ENCODE measurements at regions not wholly inside any gene's neighbourhood (a gene's known extent, or its start where the extent isn't known, plus 50 kb on each side); places are given as distances from the start of the nearest gene placed in this dataset.

DNA sequence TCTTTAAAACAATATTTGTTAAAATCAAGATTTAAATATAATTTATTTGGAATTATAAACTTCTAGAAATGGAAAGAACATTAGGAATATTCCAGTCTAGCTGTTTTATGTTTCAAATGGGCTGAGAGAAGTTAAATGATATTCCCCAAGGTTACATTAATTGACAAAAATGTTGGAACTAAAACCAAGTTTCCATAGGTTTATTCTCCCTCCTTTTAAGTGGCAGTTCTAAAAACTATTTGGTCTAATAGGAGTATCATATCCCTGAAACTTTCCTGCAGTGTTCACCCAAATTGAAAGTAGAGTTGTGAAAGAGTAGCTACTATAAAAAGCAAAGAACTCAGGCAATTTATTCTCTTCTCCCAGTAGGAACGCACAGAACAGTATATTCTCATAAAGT, 1185.5 kb downstream of the LRFN5 start:
- no peaks in the 10 kb centered on the region for H3K4me1 ChIP-seq (ENCODE audit: insufficient read depth)
- Mint-ChIP-seq H3K4me1 (no peaks in the 10 kb centered on the region), H3K9me3 (peaks cover 3% of the 10 kb centered on the region; the same call in 1 of the 3 replicates), H3K27me3 (ENCODE audit: insufficient read depth, low read depth, poor library complexity) (no peaks in the 10 kb centered on the region), H3K4me3 (no peak overlapping the region), H3K36me3 (ENCODE audit: low read depth) (no peaks in the 10 kb centered on the region), H3K27ac (no peak overlapping the region)
- no peak for ATAC-seq
- no peak for DNase-seq (ENCODE audit: low spot score)
- no peaks in the 10 kb centered on the region for H3K79me2 ChIP-seq (replicated peaks; ENCODE audit: insufficient read depth)
- TF ChIP-seq ETS1 (IDR thresholded peaks at IDR 0.05) = no peak
- H2AFZ ChIP-seq = no peak overlapping the region
- no peaks in the 10 kb centered on the region for H3K9me2 ChIP-seq (ENCODE audit: insufficient read depth)
- H3K27me3 ChIP-seq (ENCODE audit: insufficient read depth) = no peaks in the 10 kb centered on the region
- no peak overlapping the region for H3K4me2 ChIP-seq
- no peaks in the 10 kb centered on the region for H4K20me1 ChIP-seq (replicated peaks; ENCODE audit: insufficient read depth)
- no peak overlapping the region; the same call in 1 of the 2 replicates for H3K27ac ChIP-seq (ENCODE audit: low read depth)
- H3K4me3 ChIP-seq = no peak overlapping the region
- H3K36me3 ChIP-seq (ENCODE audit: insufficient read depth) = no peaks in the 10 kb centered on the region
- no peaks in the 10 kb centered on the region for H3F3A ChIP-seq (replicated peaks; ENCODE audit: low read depth)

- Mint-ChIP-seq H3K4me1 (no peaks in the 10 kb centered on the region), H3K27ac (no peak overlapping the region), H3K27me3 (ENCODE audit: insufficient read depth, low read depth, poor library complexity) (peaks cover 4% of the 10 kb centered on the region), H3K36me3 (ENCODE audit: low read depth) (peaks cover 14% of the 10 kb centered on the region), H3K9me3 (peaks cover 20% of the 10 kb centered on the region), H3K4me3 (no peak overlapping the region)
- Histone ChIP-seq H3K79me2 (replicated peaks; ENCODE audit: insufficient read depth) (no peaks in the 10 kb centered on the region), H3K4me3 (no peak overlapping the region), H3K4me1 (ENCODE audit: insufficient read depth) (no peaks in the 10 kb centered on the region), H3K27me3 (ENCODE audit: insufficient read depth) (no peaks in the 10 kb centered on the region), H3K4me2 (no peak overlapping the region), H3K27ac (ENCODE audit: low read depth) (no peak overlapping the region), H3F3A (replicated peaks; ENCODE audit: low read depth) (no peaks in the 10 kb centered on the region), H2AFZ (no peak overlapping the region), H3K36me3 (ENCODE audit: insufficient read depth) (peaks cover 5% of the 10 kb centered on the region), H4K20me1 (replicated peaks; ENCODE audit: insufficient read depth) (no peaks in the 10 kb centered on the region), H3K9me2 (ENCODE audit: insufficient read depth) (no peaks in the 10 kb centered on the region)
- ATAC-seq (no peak), DNase-seq (ENCODE audit: low spot score) (no peak)
- TF ChIP-seq, protein P1, sequence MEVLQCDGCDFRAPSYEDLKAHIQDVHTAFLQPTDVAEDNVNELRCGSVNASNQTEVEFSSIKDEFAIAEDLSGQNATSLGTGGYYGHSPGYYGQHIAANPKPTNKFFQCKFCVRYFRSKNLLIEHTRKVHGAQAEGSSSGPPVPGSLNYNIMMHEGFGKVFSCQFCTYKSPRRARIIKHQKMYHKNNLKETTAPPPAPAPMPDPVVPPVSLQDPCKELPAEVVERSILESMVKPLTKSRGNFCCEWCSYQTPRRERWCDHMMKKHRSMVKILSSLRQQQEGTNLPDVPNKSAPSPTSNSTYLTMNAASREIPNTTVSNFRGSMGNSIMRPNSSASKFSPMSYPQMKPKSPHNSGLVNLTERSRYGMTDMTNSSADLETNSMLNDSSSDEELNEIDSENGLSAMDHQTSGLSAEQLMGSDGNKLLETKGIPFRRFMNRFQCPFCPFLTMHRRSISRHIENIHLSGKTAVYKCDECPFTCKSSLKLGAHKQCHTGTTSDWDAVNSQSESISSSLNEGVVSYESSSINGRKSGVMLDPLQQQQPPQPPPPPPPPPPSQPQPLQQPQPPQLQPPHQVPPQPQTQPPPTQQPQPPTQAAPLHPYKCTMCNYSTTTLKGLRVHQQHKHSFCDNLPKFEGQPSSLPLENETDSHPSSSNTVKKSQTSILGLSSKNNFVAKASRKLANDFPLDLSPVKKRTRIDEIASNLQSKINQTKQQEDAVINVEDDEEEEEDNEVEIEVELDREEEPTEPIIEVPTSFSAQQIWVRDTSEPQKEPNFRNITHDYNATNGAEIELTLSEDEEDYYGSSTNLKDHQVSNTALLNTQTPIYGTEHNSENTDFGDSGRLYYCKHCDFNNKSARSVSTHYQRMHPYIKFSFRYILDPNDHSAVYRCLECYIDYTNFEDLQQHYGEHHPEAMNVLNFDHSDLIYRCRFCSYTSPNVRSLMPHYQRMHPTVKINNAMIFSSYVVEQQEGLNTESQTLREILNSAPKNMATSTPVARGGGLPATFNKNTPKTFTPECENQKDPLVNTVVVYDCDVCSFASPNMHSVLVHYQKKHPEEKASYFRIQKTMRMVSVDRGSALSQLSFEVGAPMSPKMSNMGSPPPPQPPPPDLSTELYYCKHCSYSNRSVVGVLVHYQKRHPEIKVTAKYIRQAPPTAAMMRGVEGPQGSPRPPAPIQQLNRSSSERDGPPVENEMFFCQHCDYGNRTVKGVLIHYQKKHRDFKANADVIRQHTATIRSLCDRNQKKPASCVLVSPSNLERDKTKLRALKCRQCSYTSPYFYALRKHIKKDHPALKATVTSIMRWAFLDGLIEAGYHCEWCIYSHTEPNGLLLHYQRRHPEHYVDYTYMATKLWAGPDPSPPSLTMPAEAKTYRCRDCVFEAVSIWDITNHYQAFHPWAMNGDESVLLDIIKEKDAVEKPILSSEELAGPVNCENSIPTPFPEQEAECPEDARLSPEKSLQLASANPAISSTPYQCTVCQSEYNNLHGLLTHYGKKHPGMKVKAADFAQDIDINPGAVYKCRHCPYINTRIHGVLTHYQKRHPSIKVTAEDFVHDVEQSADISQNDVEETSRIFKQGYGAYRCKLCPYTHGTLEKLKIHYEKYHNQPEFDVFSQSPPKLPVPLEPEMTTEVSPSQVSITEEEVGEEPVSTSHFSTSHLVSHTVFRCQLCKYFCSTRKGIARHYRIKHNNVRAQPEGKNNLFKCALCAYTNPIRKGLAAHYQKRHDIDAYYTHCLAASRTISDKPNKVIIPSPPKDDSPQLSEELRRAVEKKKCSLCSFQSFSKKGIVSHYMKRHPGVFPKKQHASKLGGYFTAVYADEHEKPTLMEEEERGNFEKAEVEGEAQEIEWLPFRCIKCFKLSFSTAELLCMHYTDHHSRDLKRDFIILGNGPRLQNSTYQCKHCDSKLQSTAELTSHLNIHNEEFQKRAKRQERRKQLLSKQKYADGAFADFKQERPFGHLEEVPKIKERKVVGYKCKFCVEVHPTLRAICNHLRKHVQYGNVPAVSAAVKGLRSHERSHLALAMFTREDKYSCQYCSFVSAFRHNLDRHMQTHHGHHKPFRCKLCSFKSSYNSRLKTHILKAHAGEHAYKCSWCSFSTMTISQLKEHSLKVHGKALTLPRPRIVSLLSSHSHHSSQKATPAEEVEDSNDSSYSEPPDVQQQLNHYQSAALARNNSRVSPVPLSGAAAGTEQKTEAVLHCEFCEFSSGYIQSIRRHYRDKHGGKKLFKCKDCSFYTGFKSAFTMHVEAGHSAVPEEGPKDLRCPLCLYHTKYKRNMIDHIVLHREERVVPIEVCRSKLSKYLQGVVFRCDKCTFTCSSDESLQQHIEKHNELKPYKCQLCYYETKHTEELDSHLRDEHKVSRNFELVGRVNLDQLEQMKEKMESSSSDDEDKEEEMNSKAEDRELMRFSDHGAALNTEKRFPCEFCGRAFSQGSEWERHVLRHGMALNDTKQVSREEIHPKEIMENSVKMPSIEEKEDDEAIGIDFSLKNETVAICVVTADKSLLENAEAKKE (CRISPR knock-in tag; IDR thresholded peaks at IDR 0.05) = no peak
- TF ChIP-seq STAT1 (IDR thresholded peaks at IDR 0.05; ENCODE audit: unreplicated experiment) = no peak
These were observed 1176.1 kb downstream of the LRFN5 start for GRCh38 chr14:42782754-42783153.

Data from GM23338 (cell line).